OCI-M2 (cell line): ENCODE measurements at regions not wholly inside any gene's neighbourhood (a gene's known extent, or its start where the extent isn't known, plus 50 kb on each side); places are given as distances from the start of the nearest gene placed in this dataset.
"Not testable (repeated sequence)": the region's sequence is repeated elsewhere in the genome, so short reads cannot be mapped to it uniquely, and the experiment has no call there.

ENCODE experiments used
- DNase-seq: peaks from one replicate; lab custom pipeline; 2025; ENCODE audit not compliant: unreplicated experiment; lab: John Stamatoyannopoulos, UW

DNA sequence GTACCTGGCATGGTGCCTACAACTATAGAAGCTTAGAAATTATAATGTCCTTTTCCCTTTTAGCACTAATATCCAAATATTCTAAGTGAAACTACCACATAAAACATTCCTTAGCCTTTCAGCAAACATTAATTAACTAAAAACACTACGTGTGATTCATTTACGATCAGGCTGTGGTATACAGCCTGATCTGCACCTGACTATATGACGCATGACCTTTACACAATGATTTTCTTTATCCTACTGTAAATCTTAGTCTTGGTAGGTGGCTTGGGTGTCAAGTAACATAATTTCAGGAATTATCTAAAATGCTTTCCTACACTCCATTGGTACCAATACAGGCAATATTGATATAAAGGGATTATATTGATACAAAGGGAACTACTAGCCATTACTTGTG is 686.7 kb downstream of the DTWD2 start:
- no peak for DNase-seq

DNA sequence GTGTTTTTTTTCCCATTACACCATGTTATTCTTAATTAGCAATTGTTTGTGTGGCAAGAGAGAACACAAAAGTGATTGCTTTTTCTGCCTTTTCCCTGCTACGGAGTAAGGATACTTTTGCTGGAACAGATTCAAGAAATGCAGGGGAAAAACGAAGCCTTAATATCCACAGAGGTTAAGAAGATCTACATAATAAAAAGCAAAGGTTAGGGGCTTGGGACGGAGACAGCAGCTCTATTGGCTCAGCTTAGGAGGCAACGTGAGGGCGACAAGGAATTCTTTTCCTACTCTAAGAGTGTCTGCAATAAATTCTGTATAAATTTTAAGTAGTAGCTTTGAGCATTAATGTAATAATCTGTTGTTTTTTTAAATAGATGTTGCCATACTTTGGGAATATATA is 693.3 kb downstream of the DTWD2 start:
- DNase-seq = no peak

DNA sequence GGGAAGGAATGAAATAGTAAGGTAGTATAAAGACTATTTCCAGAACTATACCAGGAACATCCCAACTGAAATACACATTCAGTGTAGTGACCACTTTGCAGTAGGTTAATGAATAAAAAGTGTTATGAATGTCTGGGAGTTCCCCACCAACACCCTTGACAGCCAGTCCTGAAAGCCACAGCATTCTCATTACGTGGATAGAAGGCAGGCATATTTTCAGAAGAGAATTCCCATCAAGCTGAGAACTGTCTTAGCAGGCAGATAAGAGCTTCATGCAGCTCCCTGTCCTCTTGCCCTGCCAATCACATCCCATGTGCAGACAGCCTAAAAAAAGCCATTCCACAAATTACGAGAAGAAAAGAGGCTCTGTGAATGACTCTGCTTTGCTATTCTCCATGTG is 695.0 kb downstream of the DTWD2 start:
- DNase-seq = no peak

DNA sequence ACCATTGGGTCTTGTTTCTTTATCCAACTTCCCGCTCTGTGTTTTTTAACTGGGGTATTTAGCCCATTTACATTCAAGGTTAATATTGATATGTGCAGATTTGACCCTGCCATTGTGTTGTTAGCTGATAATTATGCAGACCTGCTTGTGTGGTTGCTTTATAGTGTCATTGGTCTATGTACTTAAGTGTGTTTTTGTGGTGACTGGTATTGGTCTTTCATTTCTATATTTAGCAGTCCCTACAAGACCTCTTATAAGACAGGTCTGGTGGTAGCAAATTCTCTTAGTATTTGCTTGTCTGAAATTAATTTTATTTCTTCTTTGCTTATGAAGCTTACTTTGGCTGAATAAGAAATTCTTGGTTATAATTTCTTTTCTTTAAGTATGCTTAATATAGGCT is 698.1 kb downstream of the DTWD2 start:
- no peak for DNase-seq

DNA sequence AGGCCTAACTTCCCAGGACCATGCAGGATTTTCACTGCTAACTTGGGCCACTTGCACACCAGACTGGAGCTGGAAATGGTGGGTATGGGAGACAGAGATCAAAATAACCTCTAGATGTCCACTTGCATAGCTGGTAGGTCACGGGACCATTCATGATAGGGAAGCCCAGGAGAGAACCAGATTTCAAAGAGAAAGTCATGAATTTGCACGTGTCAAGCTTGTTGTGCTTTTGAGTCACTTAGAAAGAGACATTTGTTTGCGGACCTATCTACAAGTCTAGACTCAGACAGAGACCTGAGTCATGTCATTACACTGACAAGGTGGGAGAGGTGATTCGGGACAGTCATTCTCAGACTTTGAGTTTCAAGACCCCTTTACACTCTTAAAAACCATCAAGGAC is 704.1 kb downstream of the DTWD2 start:
- DNase-seq = not testable (repeated sequence)

DNA sequence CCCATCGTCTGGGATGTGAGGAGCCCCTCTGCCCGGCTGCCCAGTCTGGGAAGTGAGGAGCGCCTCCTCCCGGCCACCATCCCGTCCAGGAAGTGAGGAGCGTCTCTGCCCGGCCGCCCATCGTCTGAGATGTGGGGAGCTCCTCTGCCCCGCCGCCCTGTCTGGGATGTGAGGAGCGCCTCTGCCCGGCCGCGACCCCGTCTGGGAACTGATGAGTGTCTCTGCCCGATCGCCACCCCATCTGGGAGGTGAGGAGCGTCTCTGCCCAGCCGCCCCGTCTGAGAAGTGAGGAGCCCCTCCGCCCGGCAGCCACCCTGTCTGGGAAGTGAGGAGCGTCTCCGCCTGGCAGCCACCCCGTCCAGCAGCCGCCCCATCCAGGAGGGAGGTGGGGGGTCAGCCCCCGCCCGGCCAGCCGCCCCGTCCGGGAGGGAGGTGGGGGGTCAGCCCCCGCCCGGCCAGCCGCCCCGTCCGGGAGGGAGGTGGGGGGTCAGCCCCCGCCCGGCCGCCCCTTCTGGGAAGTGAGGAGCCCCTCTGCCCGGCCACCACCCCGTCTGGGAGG is 705.8 kb downstream of the DTWD2 start:
- not testable (repeated sequence) for DNase-seq

DNA sequence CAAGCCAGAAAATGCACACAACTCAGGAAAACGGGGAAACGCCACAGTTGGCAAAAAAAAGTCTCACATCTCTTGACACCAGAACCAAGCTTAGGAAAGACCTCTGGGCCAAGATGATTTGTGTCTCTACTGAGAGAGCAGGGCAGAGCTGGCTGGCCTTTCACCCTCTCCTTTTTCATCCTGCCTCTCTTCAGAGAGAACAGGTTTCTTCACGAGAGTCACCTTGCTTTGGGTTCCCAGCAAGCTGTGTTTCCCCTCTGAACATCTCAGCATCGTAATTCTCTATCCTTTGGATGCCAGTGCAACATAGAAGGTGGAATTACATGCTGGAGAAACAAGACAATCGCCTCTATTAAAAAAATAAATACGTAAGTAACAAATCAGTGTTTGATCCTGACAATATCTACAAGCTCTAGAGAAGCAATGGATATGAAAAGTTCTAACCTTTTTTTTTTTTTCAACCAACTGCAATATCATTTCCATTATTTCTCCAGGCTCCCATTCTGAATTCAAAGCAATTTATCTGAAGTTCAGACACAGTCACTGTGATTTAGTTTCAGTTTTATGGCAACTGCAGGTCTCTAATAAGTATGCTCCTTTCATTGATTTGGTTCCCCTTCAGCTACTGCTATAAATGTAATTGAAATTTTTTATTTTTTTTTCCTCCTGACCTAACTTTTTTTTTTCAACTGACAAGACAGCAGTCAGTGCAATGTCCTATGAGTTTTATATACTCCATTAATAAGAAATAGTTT is 708.6 kb downstream of the DTWD2 start:
- DNase-seq = no peak

DNA sequence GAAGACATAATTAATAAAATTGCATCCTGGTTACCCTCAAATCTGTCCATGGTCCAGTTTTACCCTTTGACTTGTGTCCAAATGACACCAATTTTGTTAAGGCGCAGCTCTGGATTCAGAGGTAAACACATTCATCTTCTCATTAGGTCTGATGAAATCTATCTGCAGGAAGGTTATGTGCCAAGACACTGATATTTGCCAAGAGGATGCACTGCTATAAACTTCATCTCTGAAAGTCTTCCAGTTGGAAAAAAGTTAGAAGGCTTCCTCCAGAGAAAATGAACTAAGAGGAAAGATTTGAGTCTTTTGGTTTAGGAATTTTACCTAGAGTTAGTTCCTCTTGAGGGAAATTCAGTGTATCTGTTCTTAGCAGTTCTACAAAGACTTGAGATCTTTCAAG is 717.8 kb downstream of the DTWD2 start:
- no peak for DNase-seq

DNA sequence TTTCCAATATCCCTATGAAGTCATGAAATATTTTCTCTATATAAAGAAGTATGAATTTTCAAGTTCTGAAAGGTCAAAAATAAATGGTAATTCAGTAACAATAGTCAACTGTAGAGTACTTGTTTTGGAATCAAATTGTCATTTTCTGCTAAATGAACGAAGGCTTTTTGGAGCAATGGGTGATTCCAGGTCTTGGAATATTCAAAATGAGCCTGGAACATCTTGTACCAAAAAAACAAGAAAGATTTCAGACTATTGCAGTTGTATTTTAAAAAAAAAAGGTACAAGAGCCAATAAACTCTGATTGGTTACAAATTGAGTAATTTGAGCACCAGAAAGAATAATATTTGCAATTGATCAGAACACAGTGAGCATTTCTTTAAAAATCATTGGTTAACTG is 730.1 kb downstream of the DTWD2 start:
- DNase-seq = no peak

DNA sequence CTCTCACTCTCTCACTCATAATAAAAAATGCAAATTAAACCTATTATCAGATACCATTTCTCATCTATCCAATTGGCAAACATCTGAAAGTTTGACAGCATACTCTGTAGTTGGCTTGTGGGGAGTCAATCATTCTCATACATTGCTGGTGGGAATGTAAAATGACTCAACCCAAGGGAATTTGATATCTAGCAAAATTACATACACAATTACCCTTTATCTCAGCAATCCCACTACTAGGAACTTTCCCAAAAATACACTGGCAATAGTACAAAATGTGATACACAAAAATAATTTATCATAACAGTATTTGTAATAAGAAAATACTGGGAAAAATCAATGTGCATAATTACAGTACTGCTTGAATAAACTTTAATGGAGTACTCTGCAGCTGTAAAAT is 731.3 kb downstream of the DTWD2 start:
- DNase-seq = no peak

DNA sequence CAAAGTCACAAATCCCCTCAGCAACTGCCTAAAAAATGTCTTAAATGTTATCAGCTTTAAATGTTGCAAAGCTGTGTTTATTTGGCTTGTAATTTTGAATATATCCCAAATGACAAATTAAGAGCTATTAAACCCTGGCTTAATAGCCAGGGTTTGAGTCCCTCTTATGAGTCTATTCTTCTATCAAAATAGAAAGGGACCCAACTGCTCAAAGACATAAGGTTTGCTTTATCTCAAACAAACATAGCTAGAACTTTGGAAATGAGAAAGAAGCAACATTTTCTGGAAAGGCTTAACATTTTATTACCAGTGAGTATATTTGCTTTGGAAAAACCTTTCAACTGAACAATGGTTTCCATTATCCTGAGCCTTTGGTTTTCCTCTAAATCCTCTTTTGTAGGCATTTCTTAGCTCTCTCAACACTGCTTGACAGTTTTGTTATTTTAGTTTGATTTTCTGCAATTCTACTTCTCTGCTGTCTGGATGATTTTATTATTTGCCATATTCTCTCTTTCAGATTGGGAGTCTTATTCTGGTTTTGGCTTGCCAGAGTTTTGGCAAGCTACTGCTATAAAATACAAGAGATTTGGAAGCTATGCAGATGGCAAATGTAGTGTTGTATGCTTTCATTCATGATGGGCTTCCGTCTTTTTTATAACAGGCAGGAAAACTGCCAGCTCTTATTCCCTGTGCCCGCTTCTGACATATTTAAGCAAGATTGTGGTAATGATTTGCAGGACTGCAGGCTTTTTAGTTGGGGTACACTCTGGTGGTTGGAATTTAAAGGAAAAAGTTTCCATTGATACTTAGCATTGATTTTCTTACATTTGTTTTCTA is 734.9 kb downstream of the DTWD2 start:
- DNase-seq = no peak

DNA sequence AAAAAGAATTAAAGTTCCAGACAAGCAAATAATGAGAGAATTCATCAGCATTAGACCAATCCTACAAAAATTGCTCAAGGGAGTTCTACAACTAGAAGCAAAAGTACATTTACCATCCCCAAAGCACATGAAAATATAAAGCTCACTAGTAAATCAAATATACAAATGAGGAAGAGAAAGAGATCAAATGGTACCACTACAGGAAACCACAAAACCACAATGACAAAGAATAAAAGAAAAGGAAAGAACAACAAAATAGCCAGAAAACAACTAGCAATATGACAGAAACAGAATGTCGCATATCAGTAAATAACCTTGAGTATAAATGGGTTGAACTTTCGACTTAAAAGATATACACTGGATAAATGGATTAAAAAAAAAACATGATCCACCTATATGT is 739.0 kb downstream of the DTWD2 start:
- no peak for DNase-seq

DNA sequence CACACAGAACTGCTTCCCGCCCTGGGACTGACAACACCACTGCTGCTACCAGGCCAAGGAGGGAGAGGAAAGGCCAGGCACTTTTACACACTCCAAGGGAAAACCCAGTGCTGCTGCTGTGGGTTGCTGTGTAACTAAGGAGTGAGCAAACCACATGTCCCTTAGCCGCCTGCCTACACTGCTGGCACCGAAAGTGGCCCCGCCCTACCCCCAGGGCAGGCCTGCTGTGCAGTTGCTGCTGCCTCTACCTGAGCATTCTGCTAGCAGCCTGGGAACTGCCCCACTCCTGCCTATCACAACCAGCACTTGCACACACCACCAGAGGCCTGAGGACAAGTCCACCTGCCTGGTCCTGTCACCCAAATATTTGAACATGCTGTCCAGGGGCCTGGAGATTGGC is 740.9 kb downstream of the DTWD2 start:
- DNase-seq = no peak

DNA sequence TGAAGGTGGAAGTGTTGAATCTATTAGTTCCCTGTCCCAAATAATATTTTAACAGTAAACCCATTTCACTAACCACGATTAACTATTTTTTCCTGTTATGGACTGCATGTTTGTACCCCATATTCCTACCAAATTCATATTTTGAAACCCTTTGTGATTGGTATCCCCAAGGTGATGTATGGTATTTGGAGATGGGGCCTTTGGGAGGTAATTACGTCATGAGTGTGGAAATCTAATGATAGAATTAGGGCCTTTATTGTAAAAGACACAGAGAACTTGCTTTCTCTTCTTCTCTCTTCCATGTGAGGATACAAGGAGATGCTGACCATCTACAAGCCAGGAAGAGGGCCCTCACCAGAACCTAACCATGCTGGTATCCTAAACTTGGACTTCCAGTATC is 744.7 kb downstream of the DTWD2 start:
- no peak for DNase-seq

DNA sequence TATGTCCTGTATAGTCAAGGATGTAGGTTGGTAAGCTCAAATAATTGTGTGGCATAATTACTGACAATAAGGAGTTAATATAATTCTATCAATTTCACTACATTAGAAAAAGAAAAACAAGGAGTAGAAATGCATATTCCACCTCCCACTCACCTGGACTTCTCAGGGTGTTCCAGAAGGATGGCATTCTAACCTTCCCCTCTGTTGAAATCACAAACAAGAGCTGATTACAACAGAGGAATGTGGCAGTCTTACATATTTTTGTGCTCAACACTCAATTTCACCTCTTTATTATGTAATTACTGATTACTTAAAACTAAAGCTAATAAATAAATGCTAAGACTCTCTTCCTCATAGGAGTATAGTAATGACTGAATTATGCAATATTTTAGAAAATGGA is 745.3 kb downstream of the DTWD2 start:
- DNase-seq = no peak

DNA sequence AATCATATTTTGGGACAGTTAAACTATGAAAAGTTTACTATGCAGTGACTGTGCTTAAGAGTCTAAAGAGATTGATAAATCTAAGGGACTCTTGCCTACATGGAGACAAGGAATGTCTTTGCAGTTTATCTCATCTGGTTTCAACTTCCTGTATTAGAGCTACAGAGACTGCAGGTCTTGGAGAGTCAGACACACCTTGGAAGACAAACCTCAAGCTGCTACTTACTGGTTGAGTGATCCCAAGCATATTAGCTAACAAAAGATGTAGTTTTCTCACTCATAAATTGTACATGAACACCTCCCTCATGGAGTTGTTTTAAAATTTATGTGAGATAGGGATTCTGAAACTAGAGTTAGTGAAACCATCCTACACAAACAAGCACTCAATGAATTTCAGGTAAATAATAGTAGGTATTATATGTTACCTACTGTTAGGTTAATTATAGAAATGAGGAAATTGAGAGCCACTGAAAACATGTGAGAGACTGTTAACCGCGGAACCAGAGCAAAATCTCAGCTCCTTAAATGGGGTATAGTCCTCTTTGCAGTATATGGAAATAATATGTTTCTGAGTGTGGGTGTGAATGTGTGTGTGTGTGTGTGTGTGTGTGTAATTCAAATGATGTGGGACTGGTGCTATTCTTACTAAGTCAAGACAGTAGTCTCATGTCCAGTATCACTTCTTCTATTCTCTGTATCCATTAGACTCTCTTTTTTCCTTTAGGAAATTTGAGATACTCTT is 752.1 kb downstream of the DTWD2 start:
- DNase-seq = no peak

DNA sequence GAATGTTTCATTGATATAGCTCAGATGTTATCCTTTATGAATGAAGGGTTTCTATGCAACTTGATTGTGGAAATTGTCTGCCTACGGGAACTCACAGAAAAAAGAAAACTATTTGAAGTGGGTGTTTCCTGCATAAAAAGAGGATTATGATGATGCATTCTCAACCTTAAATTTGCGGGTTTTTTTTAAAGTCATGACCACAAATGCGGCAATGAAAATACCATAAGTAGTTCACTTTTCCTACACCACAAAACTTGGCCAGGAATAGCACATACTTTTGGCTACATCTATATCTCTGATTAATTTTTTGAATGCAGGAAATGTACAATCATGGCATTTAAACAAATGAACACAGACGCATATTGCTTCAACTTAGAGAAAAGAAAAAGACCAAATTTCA is 754.7 kb downstream of the DTWD2 start:
- DNase-seq = no peak

DNA sequence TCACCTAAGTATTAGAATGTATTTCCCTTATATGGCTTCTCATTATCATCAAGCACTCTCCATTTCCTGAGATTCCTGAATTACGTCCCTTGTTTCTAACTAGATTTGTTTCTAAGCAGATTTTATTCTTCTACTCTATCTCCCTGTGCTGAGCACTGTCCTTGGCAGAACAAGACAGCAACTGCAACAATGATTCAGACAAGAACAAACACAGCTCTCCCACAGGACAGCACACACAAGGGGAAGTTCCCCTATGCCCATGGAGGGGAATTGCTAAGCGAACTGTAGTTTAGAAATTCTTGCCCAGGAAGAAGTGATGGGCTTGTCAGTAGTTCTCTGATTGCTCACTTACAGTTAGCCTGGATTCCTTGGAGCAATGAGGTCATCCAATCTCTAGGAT is 759.9 kb downstream of the DTWD2 start:
- DNase-seq = no peak

DNA sequence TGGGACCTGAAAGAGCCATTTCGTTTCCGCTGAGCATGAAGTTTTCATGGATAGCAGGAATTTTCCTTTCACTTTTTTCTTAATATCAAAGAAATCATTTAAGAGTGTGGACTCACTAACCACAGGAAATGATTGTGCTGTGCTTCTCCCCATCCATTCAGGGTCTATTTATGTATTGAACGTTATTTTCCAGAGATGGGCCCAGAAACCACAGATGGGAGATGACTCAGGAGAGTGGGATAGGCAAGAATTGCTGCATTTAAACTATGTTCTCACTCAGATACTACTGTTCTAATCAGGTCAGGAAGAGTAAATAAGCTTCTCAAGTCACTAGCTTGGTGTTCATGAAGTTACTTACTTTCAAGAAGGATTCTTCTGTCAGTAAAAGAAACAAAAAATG is 763.8 kb downstream of the DTWD2 start:
- no peak for DNase-seq

DNA sequence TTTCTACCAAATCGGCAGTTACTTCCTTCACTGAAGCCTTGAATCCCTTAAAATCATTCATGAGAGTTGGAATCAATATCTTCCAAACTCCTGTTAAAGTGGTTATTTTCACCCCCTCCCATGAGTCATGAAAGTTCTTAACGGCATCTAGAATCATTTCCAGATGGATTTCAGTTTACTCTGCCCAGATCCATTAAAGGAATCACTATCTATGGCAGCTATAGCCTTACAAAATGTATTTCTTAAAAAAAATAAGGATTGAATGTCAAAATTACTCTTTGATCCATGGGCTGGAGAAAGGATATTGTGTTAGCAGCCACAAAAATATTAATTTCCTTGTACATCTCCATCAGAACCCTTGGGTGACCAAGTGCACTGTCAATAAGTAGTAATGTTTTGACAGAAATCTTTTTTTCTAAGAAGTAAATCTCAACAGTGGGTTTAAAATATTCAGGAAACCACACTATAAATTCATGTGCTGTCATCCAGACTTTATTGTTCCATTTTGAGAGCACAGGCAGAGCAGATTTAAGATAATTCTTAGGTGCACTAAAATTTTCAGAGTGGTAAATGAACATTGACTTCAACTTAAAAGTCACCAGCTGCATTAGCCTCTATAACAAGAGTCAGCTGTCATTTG is 767.7 kb downstream of the DTWD2 start:
- no peak for DNase-seq

DNA sequence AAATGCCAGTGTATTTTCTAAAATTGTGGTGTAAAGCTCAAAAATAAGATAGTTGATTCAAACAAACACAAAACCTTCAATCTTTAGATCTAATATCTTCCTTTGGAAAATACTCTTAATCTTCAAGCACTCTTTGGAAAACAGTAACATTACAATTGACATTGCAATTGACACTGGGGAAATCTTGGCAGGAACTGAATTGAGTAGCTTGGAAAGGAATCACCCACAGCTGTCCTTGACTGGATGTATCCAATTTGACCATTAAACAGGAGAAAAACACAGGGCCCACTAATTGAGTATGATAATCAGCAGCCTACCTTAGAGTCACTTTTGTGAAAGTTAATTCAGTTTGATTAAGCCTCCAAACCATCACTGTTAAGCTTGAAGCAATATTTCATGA is 776.7 kb downstream of the DTWD2 start:
- DNase-seq = no peak
